A549 (cell line): ENCODE measurements at regions not wholly inside any gene's neighbourhood (a gene's known extent, or its start where the extent isn't known, plus 50 kb on each side); places are given as distances from the start of the nearest gene placed in this dataset.

Source experiments
- ATAC-seq, 2 experiments: fragments of 200-7000 bp in 1 of 2; fragments of >200 bp in 1 of 2; cut with Nextera tagmentation in 1 of 2; cut with Tn5 transposase in 1 of 2; 3 replicates each; pipeline versions ENCODE4 v1.8.0 to v1.9.1; 2018 to 2020; ENCODE audit warnings: mild to moderate bottlenecking in 1 of 2, moderate library complexity in 1 of 2
- CTCF ChIA-PET: fragments of 300-600 bp; sonication (Branson Sonifier 250); formaldehyde crosslinking; extraction: SDS; loops from one replicate; lab custom pipeline; 2021; ENCODE audit warnings: antibody characterized with exemption, inconsistent platforms; lab: Yijun Ruan, JAX
- POLR2A ChIA-PET: fragments of 350-600 bp; formaldehyde crosslinking; extraction: SDS; loops from one replicate; lab custom pipeline; 2021; ENCODE audit warnings: antibody characterized with exemption, inconsistent platforms; lab: Yijun Ruan, JAX
- DNase-seq, 2 experiments: peaks; one replicate each; pipeline versions ENCODE4 v3.0.0 to v3.0.0-alpha.2; 2011 to 2016; ENCODE audit warnings: low read depth in 1 of 2, low spot score in 1 of 2
- FAIRE-seq: peaks from 2 replicates; lab custom pipeline; 2011; peaks lifted over from hg19 to GRCh38; lab: Jason Lieb, UNC
- H3K27ac ChIP-seq, 2 experiments: fragments of >200 bp; sonication (Bioruptor Twin); formaldehyde crosslinking; 3 replicates each; pipeline ENCODE4 v1.5.1; 2016 to 2017
- H3K4me1 ChIP-seq: fragments of >200 bp; sonication (Bioruptor Twin); formaldehyde crosslinking; 3 replicates; pipeline ENCODE4 v1.6.1; 2016
- H3K4me2 ChIP-seq: fragments of >200 bp; sonication (Bioruptor Twin); formaldehyde crosslinking; 3 replicates; pipeline ENCODE4 v1.6.1; 2016
- H3K4me3 ChIP-seq: fragments of >200 bp; sonication (Bioruptor Twin); formaldehyde crosslinking; 3 replicates; pipeline ENCODE4 v1.5.1; 2016
- H3K9me3 ChIP-seq: fragments of >200 bp; sonication (Bioruptor Twin); formaldehyde crosslinking; 3 replicates; pipeline ENCODE4 v1.6.1; 2016
- BHLHE40 ChIP-seq: IDR thresholded peaks from 2 replicates; pipeline ENCODE4 v1.6.1; 2012; ENCODE audit warnings: low read depth, low read length, inconsistent platforms
- CBX8 ChIP-seq: fragments of 200-600 bp; sonication (generic); IDR thresholded peaks from 2 replicates; pipeline ENCODE4 v1.6.1; 2016
- CHD2 ChIP-seq: fragments of 150-350 bp; IDR thresholded peaks from 2 replicates; pipeline ENCODE4 v1.6.1; 2014; ENCODE audit warnings: low read length; ENCODE audit not compliant: partially characterized antibody
- E2F6 ChIP-seq: IDR thresholded peaks from 2 replicates; pipeline ENCODE4 v1.6.1; 2012; ENCODE audit warnings: low read depth, borderline replicate concordance
- EHMT2 ChIP-seq: fragments of 200-600 bp; sonication (generic); IDR thresholded peaks from 2 replicates; pipeline ENCODE4 v1.6.1; 2016; ENCODE audit warnings: antibody characterized with exemption, low read depth, mild to moderate bottlenecking, moderate library complexity
- EP300 ChIP-seq, 2 experiments: fragments of >200 bp; sonication (Bioruptor Twin); formaldehyde crosslinking; IDR thresholded peaks; 2 replicates in 1 of 2; 3 replicates in 1 of 2; pipeline ENCODE4 v1.6.1; 2016 to 2017
- ESRRA ChIP-seq: fragments of 150-350 bp; IDR thresholded peaks from 2 replicates; pipeline ENCODE4 v1.6.1; 2014; ENCODE audit warnings: mild to moderate bottlenecking, low read length, borderline replicate concordance
- FOSB ChIP-seq: fragments of 250-450 bp; sonication (Bioruptor Pico); IDR thresholded peaks from 2 replicates; pipeline ENCODE4 v1.5.0; 2020; ENCODE audit warnings: mild to moderate bottlenecking, moderate library complexity
- FOXS1 ChIP-seq: fragments of 250-450 bp; sonication (Bioruptor Pico); IDR thresholded peaks from 2 replicates; pipeline ENCODE4 v1.5.0; 2020; ENCODE audit warnings: mild to moderate bottlenecking, moderate library complexity
- GATA3 ChIP-seq: IDR thresholded peaks from 2 replicates; pipeline ENCODE4 v1.6.1; 2012; ENCODE audit warnings: borderline replicate concordance
- HES2 ChIP-seq: fragments of >200 bp; sonication (Bioruptor Twin); formaldehyde crosslinking; IDR thresholded peaks from 2 replicates; pipeline ENCODE4 v1.6.1; 2016
- HOXA7 ChIP-seq: fragments of 250-450 bp; sonication (Bioruptor Pico); IDR thresholded peaks from 2 replicates; pipeline ENCODE4 v1.5.0; 2020; ENCODE audit warnings: mild to moderate bottlenecking, moderate library complexity
- HOXB13 ChIP-seq: fragments of 250-450 bp; sonication (Bioruptor Pico); IDR thresholded peaks from 2 replicates; pipeline ENCODE4 v1.5.0; 2020; ENCODE audit warnings: low read depth, mild to moderate bottlenecking, moderate library complexity
- JUN ChIP-seq, 2 experiments: fragments of >200 bp; sonication (Bioruptor Twin); formaldehyde crosslinking; IDR thresholded peaks; 2 replicates in 1 of 2; 3 replicates in 1 of 2; pipeline ENCODE4 v1.6.1; 2016 to 2017
- JUNB ChIP-seq: fragments of >200 bp; sonication (Bioruptor Twin); formaldehyde crosslinking; IDR thresholded peaks from 2 replicates; pipeline ENCODE4 v1.6.1; 2016
- KDM1A ChIP-seq: fragments of 200-600 bp; sonication (generic); IDR thresholded peaks from 2 replicates; pipeline ENCODE4 v1.6.1; 2016; ENCODE audit warnings: low read depth, mild to moderate bottlenecking
- KDM5A ChIP-seq: fragments of 200-600 bp; sonication (generic); IDR thresholded peaks from 2 replicates; pipeline ENCODE4 v1.6.1; 2016; ENCODE audit warnings: antibody characterized with exemption, mild to moderate bottlenecking
- MAZ ChIP-seq: fragments of 150-350 bp; IDR thresholded peaks from 2 replicates; pipeline ENCODE4 v1.6.1; 2014; ENCODE audit warnings: antibody characterized with exemption, low read depth, low read length, borderline replicate concordance
- MYC ChIP-seq: IDR thresholded peaks from 2 replicates; pipeline ENCODE4 v1.6.1; 2012; ENCODE audit warnings: mild to moderate bottlenecking, inconsistent platforms, low read length, improper control_type of control experiment, borderline replicate concordance
- NPAS2 ChIP-seq: fragments of 250-450 bp; sonication (Bioruptor Pico); IDR thresholded peaks from 2 replicates; pipeline ENCODE4 v1.8.0; 2022; ENCODE audit warnings: mild to moderate bottlenecking, moderate library complexity, borderline replicate concordance
- NR3C1 ChIP-seq: fragments of >200 bp; sonication (Bioruptor Twin); formaldehyde crosslinking; IDR thresholded peaks from 3 replicates; pipeline ENCODE4 v1.6.1; 2017
- PHF8 ChIP-seq: fragments of 200-600 bp; sonication (generic); IDR thresholded peaks from 2 replicates; pipeline ENCODE4 v1.6.1; 2016; ENCODE audit warnings: low read depth, mild to moderate bottlenecking, antibody characterized with exemption, moderate library complexity, borderline replicate concordance
- POLR2A ChIP-seq: IDR thresholded peaks from 2 replicates; pipeline ENCODE4 v1.6.1; 2012; ENCODE audit warnings: mild to moderate bottlenecking, low read length
- POLR2AphosphoS2 ChIP-seq: conservative IDR thresholded peaks from 2 replicates; pipeline ENCODE4 v1.6.1; 2012; ENCODE audit warnings: low read length, improper control_type of control experiment, inconsistent platforms
- RAD21 ChIP-seq, 2 experiments: fragments of >200 bp in 1 of 2; sonication (Bioruptor Twin) in 1 of 2; formaldehyde crosslinking in 1 of 2; IDR thresholded peaks in 1 of 2; conservative IDR thresholded peaks in 1 of 2; 2 replicates in 1 of 2; 3 replicates in 1 of 2; pipeline ENCODE4 v1.6.1; 2012 to 2018; ENCODE audit warnings: inconsistent platforms in 1 of 2
- REST ChIP-seq: fragments of 200-600 bp; sonication (generic); IDR thresholded peaks from 2 replicates; pipeline ENCODE4 v1.6.1; 2016; ENCODE audit warnings: antibody characterized with exemption, mild to moderate bottlenecking, moderate library complexity
- RFX5 ChIP-seq: fragments of 450-650 bp; IDR thresholded peaks from 2 replicates; pipeline ENCODE4 v1.7.1; 2014; ENCODE audit warnings: antibody characterized with exemption, mild to moderate bottlenecking, moderate library complexity
- RNF2 ChIP-seq: fragments of 200-600 bp; sonication (generic); IDR thresholded peaks from 2 replicates; pipeline ENCODE4 v1.6.1; 2016; ENCODE audit warnings: low read depth, mild to moderate bottlenecking, antibody characterized with exemption, moderate library complexity, borderline replicate concordance
- TFCP2L1 ChIP-seq: fragments of 250-450 bp; sonication (Bioruptor Pico); IDR thresholded peaks from 2 replicates; pipeline ENCODE4 v1.5.0; 2021; ENCODE audit warnings: mild to moderate bottlenecking
- TP53 ChIP-seq: fragments of 250-450 bp; sonication (Bioruptor Pico); IDR thresholded peaks from 2 replicates; pipeline ENCODE4 v1.5.0; 2021; ENCODE audit warnings: mild to moderate bottlenecking, moderate library complexity
- ZSCAN20 ChIP-seq: fragments of 250-450 bp; sonication (Bioruptor Pico); IDR thresholded peaks from 2 replicates; pipeline ENCODE4 v1.8.0; 2022; ENCODE audit warnings: mild to moderate bottlenecking, moderate library complexity
- WGBS: methylation state at CpG from one replicate; pipeline ENCODE4 v1.1.6; 2017; ENCODE audit errors: missing lambda C conversion rate; 5-methylcytosine and 5-hydroxymethylcytosine counted together
- TF ChIP-seq, protein P1 (sequence below): fragments of >200 bp; sonication (Bioruptor Twin); formaldehyde crosslinking; IDR thresholded peaks from 3 replicates; pipeline ENCODE4 v1.5.1; 2016
- TF ChIP-seq, protein P2 (sequence below): IDR thresholded peaks from 2 replicates; pipeline ENCODE4 v1.6.1; 2012

GRCh38 chr1:175802407-175803123 lies 59.2 kb upstream of the TNR start:
- H3K9me3 ChIP-seq: no peaks in the 10 kb centered on the region
- no peak overlapping the region for H3K4me2 ChIP-seq
- CTCF ChIA-PET: interaction anchor here (0.8 kb wide), 1 partner anchor 15 kb away, joined by 3 read pairs; no protein-coding TSS in a partner anchor
- ATAC-seq: no peak
- no peak overlapping the region for H3K27ac ChIP-seq
- WGBS: 33% methylated on average over 10 of the region's 10 CpGs
- no peaks in the 10 kb centered on the region for H3K4me1 ChIP-seq
- TF ChIP-seq NR3C1 (no peak), GATA3 (no peak), CBX8 (no peak), JUNB (no peak), KDM5A (no peak), TFCP2L1 (CRISPR knock-in tag) (no peak), PHF8 (no peak), FOSB (no peak), RAD21 (conservative IDR thresholded peaks at IDR 0.05 in 1 of 2, IDR thresholded peaks at IDR 0.05 in 1 of 2) (no peak), JUN (IDR thresholded peaks at IDR 0.05) (no peak), REST (no peak), FOXS1 (no peak), KDM1A (no peak), MYC (no peak), EP300 (IDR thresholded peaks at IDR 0.05) (no peak), TP53 (no peak), CHD2 (no peak), POLR2A (no peak)
- TF ChIP-seq, protein P1, sequence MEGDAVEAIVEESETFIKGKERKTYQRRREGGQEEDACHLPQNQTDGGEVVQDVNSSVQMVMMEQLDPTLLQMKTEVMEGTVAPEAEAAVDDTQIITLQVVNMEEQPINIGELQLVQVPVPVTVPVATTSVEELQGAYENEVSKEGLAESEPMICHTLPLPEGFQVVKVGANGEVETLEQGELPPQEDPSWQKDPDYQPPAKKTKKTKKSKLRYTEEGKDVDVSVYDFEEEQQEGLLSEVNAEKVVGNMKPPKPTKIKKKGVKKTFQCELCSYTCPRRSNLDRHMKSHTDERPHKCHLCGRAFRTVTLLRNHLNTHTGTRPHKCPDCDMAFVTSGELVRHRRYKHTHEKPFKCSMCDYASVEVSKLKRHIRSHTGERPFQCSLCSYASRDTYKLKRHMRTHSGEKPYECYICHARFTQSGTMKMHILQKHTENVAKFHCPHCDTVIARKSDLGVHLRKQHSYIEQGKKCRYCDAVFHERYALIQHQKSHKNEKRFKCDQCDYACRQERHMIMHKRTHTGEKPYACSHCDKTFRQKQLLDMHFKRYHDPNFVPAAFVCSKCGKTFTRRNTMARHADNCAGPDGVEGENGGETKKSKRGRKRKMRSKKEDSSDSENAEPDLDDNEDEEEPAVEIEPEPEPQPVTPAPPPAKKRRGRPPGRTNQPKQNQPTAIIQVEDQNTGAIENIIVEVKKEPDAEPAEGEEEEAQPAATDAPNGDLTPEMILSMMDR: no peak
- TF ChIP-seq, protein P2, sequence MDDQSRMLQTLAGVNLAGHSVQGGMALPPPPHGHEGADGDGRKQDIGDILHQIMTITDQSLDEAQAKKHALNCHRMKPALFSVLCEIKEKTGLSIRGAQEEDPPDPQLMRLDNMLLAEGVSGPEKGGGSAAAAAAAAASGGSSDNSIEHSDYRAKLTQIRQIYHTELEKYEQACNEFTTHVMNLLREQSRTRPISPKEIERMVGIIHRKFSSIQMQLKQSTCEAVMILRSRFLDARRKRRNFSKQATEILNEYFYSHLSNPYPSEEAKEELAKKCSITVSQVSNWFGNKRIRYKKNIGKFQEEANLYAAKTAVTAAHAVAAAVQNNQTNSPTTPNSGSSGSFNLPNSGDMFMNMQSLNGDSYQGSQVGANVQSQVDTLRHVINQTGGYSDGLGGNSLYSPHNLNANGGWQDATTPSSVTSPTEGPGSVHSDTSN: no peak
- no peak overlapping the region for H3K4me3 ChIP-seq
- FAIRE-seq: no peak
- DNase-seq: no peak
- POLR2A ChIA-PET: no interaction called here

- Histone ChIP-seq H3K4me2 (no peak overlapping the region), H3K9me3 (no peaks in the 10 kb centered on the region), H3K27ac (no peak overlapping the region), H3K4me3 (no peak overlapping the region), H3K4me1 (no peaks in the 10 kb centered on the region)
- FAIRE-seq (no peak), DNase-seq (no peak), ATAC-seq (no peak)
- CTCF ChIA-PET: no interaction called here
- POLR2A ChIA-PET: no interaction called here
- 14% methylated on average over 5 of the region's 5 CpGs for WGBS
- TF ChIP-seq TP53 (no peak), HOXB13 (CRISPR knock-in tag) (no peak), HES2 (no peak), POLR2AphosphoS2 (no peak), FOSB (no peak), MAZ (no peak), RNF2 (no peak), HOXA7 (no peak), EP300 (IDR thresholded peaks at IDR 0.05) (no peak), ZSCAN20 (CRISPR knock-in tag) (no peak), RFX5 (no peak), BHLHE40 (no peak), ESRRA (no peak), E2F6 (no peak), EHMT2 (no peak), CBX8 (no peak), NR3C1 (no peak), NPAS2 (no peak), GATA3 (no peak)
These were observed 58.6 kb upstream of the TNR start for GRCh38 chr1:175801979-175802378.
